ENCODE measurements at regions not wholly inside any gene's neighbourhood (a gene's known extent, or its start where the extent isn't known, plus 50 kb on each side); places are given as distances from the start of the nearest gene placed in this dataset.

- H3K9me3 ChIP-seq = peaks cover 4% of the 10 kb centered on the region
- H3K4me1 ChIP-seq = no peaks in the 10 kb centered on the region
- TF ChIP-seq POLR2AphosphoS5 (IDR thresholded peaks at IDR 0.05) (no peak), POLR2A (IDR thresholded peaks at IDR 0.05) (no peak), EP300 (IDR thresholded peaks at IDR 0.05) (no peak), CTCF (IDR thresholded peaks at IDR 0.05) (no peak)
- no peak overlapping the region for H3K4me3 ChIP-seq
- WGBS = 72% methylated on average over 5 of the region's 5 CpGs
- no peaks in the 10 kb centered on the region for H3K27me3 ChIP-seq
- no peak overlapping the region for H3K27ac ChIP-seq
- DNase-seq (ENCODE audit: low spot score in 2 of 2) = no peak
- H3K36me3 ChIP-seq = no peaks in the 10 kb centered on the region
Observed at GRCh38 chr10:44715136-44715535, 196.0 kb upstream of the TMEM72 start.

- no peak overlapping the region for H3K4me3 ChIP-seq
- no peak for DNase-seq (ENCODE audit: low spot score in 2 of 2)
- WGBS = 55% methylated on average over 4 of the region's 4 CpGs
- no peaks in the 10 kb centered on the region for H3K27me3 ChIP-seq
- H3K9me3 ChIP-seq = peaks cover 4% of the 10 kb centered on the region
- no peaks in the 10 kb centered on the region for H3K4me1 ChIP-seq
- H3K36me3 ChIP-seq = no peaks in the 10 kb centered on the region
- TF ChIP-seq POLR2A (IDR thresholded peaks at IDR 0.05) (no peak), EP300 (IDR thresholded peaks at IDR 0.05) (no peak), POLR2AphosphoS5 (IDR thresholded peaks at IDR 0.05) (no peak), CTCF (IDR thresholded peaks at IDR 0.05) (no peak)
- no peak overlapping the region for H3K27ac ChIP-seq
Observed at GRCh38 chr10:44716470-44717015, 194.6 kb upstream of the TMEM72 start.

- Histone ChIP-seq H3K9me3 (peaks cover 8% of the 10 kb centered on the region), H3K4me3 (no peak overlapping the region), H3K27ac (no peak overlapping the region), H3K4me1 (no peaks in the 10 kb centered on the region), H3K36me3 (no peaks in the 10 kb centered on the region), H3K27me3 (no peaks in the 10 kb centered on the region)
- TF ChIP-seq POLR2A (IDR thresholded peaks at IDR 0.05) (no peak), CTCF (IDR thresholded peaks at IDR 0.05) (no peak), POLR2AphosphoS5 (IDR thresholded peaks at IDR 0.05) (no peak), EP300 (IDR thresholded peaks at IDR 0.05) (no peak)
- DNase-seq (ENCODE audit: low spot score in 2 of 2) = no peak
- 91% methylated on average over 3 of the region's 3 CpGs for WGBS
Observed at GRCh38 chr10:44723082-44723481, 188.1 kb upstream of the TMEM72 start.

- Histone ChIP-seq H3K27me3 (no peaks in the 10 kb centered on the region), H3K4me3 (no peak overlapping the region), H3K4me1 (no peaks in the 10 kb centered on the region), H3K27ac (no peak overlapping the region), H3K9me3 (peaks cover 8% of the 10 kb centered on the region), H3K36me3 (no peaks in the 10 kb centered on the region)
- TF ChIP-seq POLR2AphosphoS5 (IDR thresholded peaks at IDR 0.05) = no peak
- TF ChIP-seq POLR2A (IDR thresholded peaks at IDR 0.05) = no peak
- no peak for TF ChIP-seq CTCF (IDR thresholded peaks at IDR 0.05)
- TF ChIP-seq EP300 (IDR thresholded peaks at IDR 0.05) = no peak
- no peak for DNase-seq (ENCODE audit: low spot score in 2 of 2)
- 67% methylated on average over 7 of the region's 7 CpGs for WGBS
Observed at GRCh38 chr10:44723619-44724325, 187.4 kb upstream of the TMEM72 start.

GRCh38 chr10:44724415-44725174 is 186.5 kb upstream of the TMEM72 start:
- TF ChIP-seq EP300 (IDR thresholded peaks at IDR 0.05) (no peak), POLR2AphosphoS5 (IDR thresholded peaks at IDR 0.05) (no peak), POLR2A (IDR thresholded peaks at IDR 0.05) (no peak), CTCF (IDR thresholded peaks at IDR 0.05) (no peak)
- no peak for DNase-seq (ENCODE audit: low spot score in 2 of 2)
- Histone ChIP-seq H3K27me3 (no peaks in the 10 kb centered on the region), H3K4me1 (no peaks in the 10 kb centered on the region), H3K4me3 (no peak overlapping the region), H3K9me3 (peaks cover 4% of the 10 kb centered on the region), H3K36me3 (no peaks in the 10 kb centered on the region), H3K27ac (no peak overlapping the region)
- 58% methylated on average over 6 of the region's 6 CpGs for WGBS
